ENCODE measurements at regions not wholly inside any gene's neighbourhood (a gene's known extent, or its start where the extent isn't known, plus 50 kb on each side); places are given as distances from the start of the nearest gene placed in this dataset.

GRCh38 chr21:31538816-31539215, 120.7 kb upstream of the SOD1 start:
- DNase-seq (ENCODE audit: low spot score): no peak
- TF ChIP-seq, protein P1, sequence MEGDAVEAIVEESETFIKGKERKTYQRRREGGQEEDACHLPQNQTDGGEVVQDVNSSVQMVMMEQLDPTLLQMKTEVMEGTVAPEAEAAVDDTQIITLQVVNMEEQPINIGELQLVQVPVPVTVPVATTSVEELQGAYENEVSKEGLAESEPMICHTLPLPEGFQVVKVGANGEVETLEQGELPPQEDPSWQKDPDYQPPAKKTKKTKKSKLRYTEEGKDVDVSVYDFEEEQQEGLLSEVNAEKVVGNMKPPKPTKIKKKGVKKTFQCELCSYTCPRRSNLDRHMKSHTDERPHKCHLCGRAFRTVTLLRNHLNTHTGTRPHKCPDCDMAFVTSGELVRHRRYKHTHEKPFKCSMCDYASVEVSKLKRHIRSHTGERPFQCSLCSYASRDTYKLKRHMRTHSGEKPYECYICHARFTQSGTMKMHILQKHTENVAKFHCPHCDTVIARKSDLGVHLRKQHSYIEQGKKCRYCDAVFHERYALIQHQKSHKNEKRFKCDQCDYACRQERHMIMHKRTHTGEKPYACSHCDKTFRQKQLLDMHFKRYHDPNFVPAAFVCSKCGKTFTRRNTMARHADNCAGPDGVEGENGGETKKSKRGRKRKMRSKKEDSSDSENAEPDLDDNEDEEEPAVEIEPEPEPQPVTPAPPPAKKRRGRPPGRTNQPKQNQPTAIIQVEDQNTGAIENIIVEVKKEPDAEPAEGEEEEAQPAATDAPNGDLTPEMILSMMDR (IDR thresholded peaks at IDR 0.05): no peak

GRCh38 chr21:31537872-31538576, 121.5 kb upstream of the SOD1 start:
- TF ChIP-seq, protein P1 (IDR thresholded peaks at IDR 0.05): no peak
- H3K27ac ChIP-seq: no peak overlapping the region
- no peak for DNase-seq (ENCODE audit: low spot score)
- H3K4me3 ChIP-seq: no peak overlapping the region

More at GRCh38 chr21:31538816-31539215, 120.7 kb upstream of the SOD1 start:
- H3K4me3 ChIP-seq: no peak overlapping the region
- no peak overlapping the region for H3K27ac ChIP-seq

DNA sequence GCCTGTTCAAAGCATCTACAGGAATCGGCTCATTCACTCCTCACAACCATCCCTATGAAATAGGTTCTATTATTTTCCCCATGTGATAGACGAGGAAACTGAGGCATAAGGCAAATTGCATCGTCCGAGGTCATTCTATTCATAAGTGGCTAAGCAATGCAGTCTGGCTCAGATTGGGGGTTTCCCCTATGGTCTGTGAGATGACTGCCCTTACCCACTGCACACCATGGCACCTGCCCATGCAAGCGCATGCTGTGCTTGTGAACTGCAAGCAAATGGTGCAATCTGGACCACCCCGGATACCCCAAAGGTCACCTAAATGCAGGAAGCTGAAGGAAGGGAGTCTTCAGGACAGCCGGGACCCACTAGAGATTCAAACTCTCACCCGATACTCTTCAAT, 123.4 kb upstream of the SOD1 start:
- no peak overlapping the region for H3K4me3 ChIP-seq
- TF ChIP-seq, protein P1 (IDR thresholded peaks at IDR 0.05): no peak
- H3K27ac ChIP-seq: no peak overlapping the region
- no peak for DNase-seq (ENCODE audit: low spot score)

DNA sequence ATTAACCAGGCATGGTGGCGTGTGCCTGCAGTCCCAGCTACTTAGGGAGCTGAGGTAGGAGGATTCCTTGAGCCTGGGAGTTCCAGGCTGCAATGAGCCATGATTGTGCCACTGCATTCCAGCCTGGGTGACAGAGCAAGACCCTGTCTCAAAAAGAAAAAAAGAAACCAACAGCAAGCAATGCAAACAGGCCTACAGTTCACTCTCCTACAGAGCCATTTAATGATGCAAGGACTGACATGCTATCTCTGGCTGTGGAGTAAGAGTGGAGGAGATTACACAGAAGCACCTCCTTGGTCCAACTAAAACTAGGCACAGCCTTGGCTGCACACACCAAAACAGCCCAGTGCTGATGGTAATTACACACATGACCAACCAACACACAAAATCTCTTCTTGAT, 127.5 kb upstream of the SOD1 start:
- DNase-seq (ENCODE audit: low spot score): no peak
- Histone ChIP-seq H3K27ac (no peak overlapping the region), H3K4me3 (no peak overlapping the region)
- TF ChIP-seq, protein P1 (IDR thresholded peaks at IDR 0.05): no peak

DNA sequence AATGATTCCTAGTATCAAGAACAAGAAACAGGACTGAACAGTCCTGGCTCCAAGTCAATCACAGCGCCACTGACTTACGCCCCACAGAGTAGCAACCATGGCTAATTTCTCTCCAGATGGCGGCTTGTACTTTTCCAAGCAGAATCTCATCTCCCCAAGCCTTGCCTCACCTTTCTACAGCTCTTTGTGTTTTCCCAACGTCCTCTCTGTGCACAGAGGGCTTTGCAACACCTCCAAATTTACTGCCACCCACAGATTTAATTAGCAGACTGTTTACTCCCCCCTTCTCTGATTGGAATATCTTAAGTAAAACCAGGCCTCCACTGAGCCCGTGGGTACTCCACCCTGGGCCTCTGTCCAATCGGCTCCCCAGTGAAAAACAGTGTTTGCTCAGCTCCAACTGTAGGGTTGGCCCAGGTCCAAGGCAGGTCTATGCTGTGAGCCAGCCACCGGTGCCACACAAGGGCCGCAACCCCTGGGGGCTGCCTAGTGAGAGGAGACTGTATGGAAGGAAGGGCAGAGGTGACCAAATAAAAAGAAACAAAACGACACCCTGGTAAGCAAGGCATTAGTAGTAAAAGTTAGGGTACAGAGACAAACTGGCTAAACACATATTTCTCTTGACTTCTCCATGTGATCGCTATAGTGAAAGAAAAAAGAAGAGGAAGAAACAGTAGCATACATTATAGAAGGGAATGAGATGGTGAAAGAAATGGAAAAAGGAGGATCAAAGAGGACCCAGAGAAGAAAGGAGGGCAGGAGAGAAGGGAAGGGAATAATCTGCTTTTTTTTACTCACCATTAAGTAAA, 128.4 kb upstream of the SOD1 start:
- TF ChIP-seq, protein P1 (IDR thresholded peaks at IDR 0.05): no peak
- DNase-seq (ENCODE audit: low spot score): no peak
- H3K27ac ChIP-seq: no peak overlapping the region
- H3K4me3 ChIP-seq: no peak overlapping the region

- Histone ChIP-seq H3K27ac (no peak overlapping the region), H3K4me3 (no peak overlapping the region)
- no peak for DNase-seq (ENCODE audit: low spot score)
- TF ChIP-seq, protein P1 (IDR thresholded peaks at IDR 0.05): no peak
These were observed 129.1 kb upstream of the SOD1 start for GRCh38 chr21:31530364-31530763.
